Right lobe of liver (tissue), 4 donors: ENCODE measurements at regions not wholly inside any gene's neighbourhood (a gene's known extent, or its start where the extent isn't known, plus 50 kb on each side); places are given as distances from the start of the nearest gene placed in this dataset.

Source experiments
- POLR2A ChIP-seq: fragments of 450-650 bp; IDR thresholded peaks from one replicate; pipeline ENCODE4 v1.6.1; 2017; ENCODE audit warnings: antibody characterized with exemption, mild to moderate bottlenecking
- TF ChIP-seq, protein P1 (sequence below), 4 donors: fragments of 200-600 bp in 3 of 4; fragments of 450-650 bp in 1 of 4; IDR thresholded peaks; one replicate each; pipeline versions ENCODE4 v1.5.1 to v1.8.0; 2016 to 2022; ENCODE audit warnings: antibody characterized with exemption in 4 of 4, mild to moderate bottlenecking in 2 of 4
- donor health status: DM: no; HTN: no; CAD: no.
- donor health status: DM: no; HTN: no; CAD: no.
- donor health status: DM: no; HTN: yes; CAD: no.

DNA sequence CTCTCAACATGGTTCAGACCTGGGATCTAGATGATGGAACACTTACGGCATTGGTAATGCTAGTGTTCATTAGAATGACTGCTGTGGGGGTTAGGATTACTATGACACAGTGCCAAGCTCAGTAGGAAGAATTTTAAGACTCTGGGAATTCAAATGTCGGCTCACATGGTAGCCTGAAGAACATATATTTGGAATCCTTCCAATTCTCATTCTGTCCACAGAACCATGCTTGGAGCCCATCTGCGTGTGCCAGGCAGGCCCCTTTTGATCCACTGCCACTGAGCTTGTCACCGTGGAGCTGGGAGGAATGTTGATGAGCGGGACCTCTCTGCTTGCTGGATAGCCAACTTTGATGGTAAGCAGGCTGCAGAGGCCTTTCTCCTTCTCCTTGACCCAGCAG, 322.0 kb upstream of the SOX11 start:
- TF ChIP-seq, protein P1, sequence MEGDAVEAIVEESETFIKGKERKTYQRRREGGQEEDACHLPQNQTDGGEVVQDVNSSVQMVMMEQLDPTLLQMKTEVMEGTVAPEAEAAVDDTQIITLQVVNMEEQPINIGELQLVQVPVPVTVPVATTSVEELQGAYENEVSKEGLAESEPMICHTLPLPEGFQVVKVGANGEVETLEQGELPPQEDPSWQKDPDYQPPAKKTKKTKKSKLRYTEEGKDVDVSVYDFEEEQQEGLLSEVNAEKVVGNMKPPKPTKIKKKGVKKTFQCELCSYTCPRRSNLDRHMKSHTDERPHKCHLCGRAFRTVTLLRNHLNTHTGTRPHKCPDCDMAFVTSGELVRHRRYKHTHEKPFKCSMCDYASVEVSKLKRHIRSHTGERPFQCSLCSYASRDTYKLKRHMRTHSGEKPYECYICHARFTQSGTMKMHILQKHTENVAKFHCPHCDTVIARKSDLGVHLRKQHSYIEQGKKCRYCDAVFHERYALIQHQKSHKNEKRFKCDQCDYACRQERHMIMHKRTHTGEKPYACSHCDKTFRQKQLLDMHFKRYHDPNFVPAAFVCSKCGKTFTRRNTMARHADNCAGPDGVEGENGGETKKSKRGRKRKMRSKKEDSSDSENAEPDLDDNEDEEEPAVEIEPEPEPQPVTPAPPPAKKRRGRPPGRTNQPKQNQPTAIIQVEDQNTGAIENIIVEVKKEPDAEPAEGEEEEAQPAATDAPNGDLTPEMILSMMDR (IDR thresholded peaks at IDR 0.05), result no peak
- no peak for TF ChIP-seq POLR2A
